ENCODE measurements at regions not wholly inside any gene's neighbourhood (a gene's known extent, or its start where the extent isn't known, plus 50 kb on each side); places are given as distances from the start of the nearest gene placed in this dataset.

GRCh38 chr3:127385540-127385870 is 97.7 kb upstream of the PRR20G start:
- Histone ChIP-seq H3K9me3 (peaks cover 0 to 4% of the 10 kb centered on the region in 2 donors), H3K4me3 (no peak overlapping the region), H3K4me1 (no peaks in the 10 kb centered on the region), H3K27me3 (no peaks in the 10 kb centered on the region), H3K27ac (no peak overlapping the region), H3K36me3 (no peaks in the 10 kb centered on the region)
- TF ChIP-seq CTCF (IDR thresholded peaks at IDR 0.05) = no peak
- intact Hi-C loops (cut with DNase I) = no loop called here
- no peak for DNase-seq (ENCODE audit: low spot score in 2 of 2)

- no peak overlapping the region for H3K4me3 ChIP-seq
- H3K36me3 ChIP-seq = no peaks in the 10 kb centered on the region
- DNase-seq (ENCODE audit: low spot score in 2 of 2) = no peak
- H3K27ac ChIP-seq = no peak overlapping the region
- no peak for TF ChIP-seq CTCF (IDR thresholded peaks at IDR 0.05)
- H3K4me1 ChIP-seq = no peaks in the 10 kb centered on the region
- intact Hi-C loops (cut with DNase I) = no loop called here
- H3K9me3 ChIP-seq = peaks cover 0 to 4% of the 10 kb centered on the region in 2 donors
- no peaks in the 10 kb centered on the region for H3K27me3 ChIP-seq
Observed at GRCh38 chr3:127384717-127385539, 97.1 kb upstream of the PRR20G start.

GRCh38 chr3:127383656-127384179 is 95.9 kb upstream of the PRR20G start:
- H3K9me3 ChIP-seq = peaks cover 0 to 4% of the 10 kb centered on the region in 2 donors
- no peak for TF ChIP-seq CTCF (IDR thresholded peaks at IDR 0.05)
- DNase-seq (ENCODE audit: low spot score in 2 of 2) = no peak
- H3K36me3 ChIP-seq = no peaks in the 10 kb centered on the region
- no peaks in the 10 kb centered on the region for H3K4me1 ChIP-seq
- no peak overlapping the region for H3K4me3 ChIP-seq
- intact Hi-C loops (cut with DNase I) = no loop called here
- H3K27me3 ChIP-seq = no peaks in the 10 kb centered on the region
- H3K27ac ChIP-seq = no peak overlapping the region

GRCh38 chr3:127377801-127378655 is 90.2 kb upstream of the PRR20G start:
- Histone ChIP-seq H3K4me1 (no peaks in the 10 kb centered on the region), H3K36me3 (no peaks in the 10 kb centered on the region), H3K27ac (no peak overlapping the region), H3K9me3 (peaks cover 0 to 4% of the 10 kb centered on the region in 2 donors), H3K27me3 (no peaks in the 10 kb centered on the region), H3K4me3 (no peak overlapping the region)
- intact Hi-C loops (cut with DNase I) = no loop called here
- TF ChIP-seq CTCF (IDR thresholded peaks at IDR 0.05) = no peak
- no peak for DNase-seq (ENCODE audit: low spot score in 2 of 2)

GRCh38 chr3:127375151-127375930 is 87.5 kb upstream of the PRR20G start:
- H3K36me3 ChIP-seq = no peaks in the 10 kb centered on the region
- intact Hi-C loops (cut with DNase I) = no loop called here
- no peak for TF ChIP-seq CTCF (IDR thresholded peaks at IDR 0.05)
- DNase-seq (ENCODE audit: low spot score in 2 of 2) = no peak
- no peaks in the 10 kb centered on the region for H3K9me3 ChIP-seq
- no peaks in the 10 kb centered on the region for H3K4me1 ChIP-seq
- no peak overlapping the region for H3K27ac ChIP-seq
- no peaks in the 10 kb centered on the region for H3K27me3 ChIP-seq
- H3K4me3 ChIP-seq = no peak overlapping the region

Data from ascending aorta (tissue), 2 donors.